ENCODE measurements at regions not wholly inside any gene's neighbourhood (a gene's known extent, or its start where the extent isn't known, plus 50 kb on each side); places are given as distances from the start of the nearest gene placed in this dataset.

- TF ChIP-seq EZH2 (IDR thresholded peaks at IDR 0.05; ENCODE audit: low read length) = no peak
- TF ChIP-seq CTCF (optimal IDR thresholded peaks at IDR 0.05 in 1 of 3, IDR thresholded peaks at IDR 0.05 in 1 of 3, conservative IDR thresholded peaks at IDR 0.05 in 1 of 3; ENCODE audit: extremely low read depth in 1 of 3, insufficient read depth in 2 of 3, low read length in 3 of 3) = no peak
Measured at GRCh38 chr4:95939141-95939540, 99.2 kb downstream of the PDHA2 start.

Measured in keratinocyte (primary cell).